NCI-H774 (cell line): ENCODE measurements at regions not wholly inside any gene's neighbourhood (a gene's known extent, or its start where the extent isn't known, plus 50 kb on each side); places are given as distances from the start of the nearest gene placed in this dataset.

Source experiments
- DNase-seq: peaks from one replicate; lab custom pipeline; 2025; lab: John Stamatoyannopoulos, UW

DNA sequence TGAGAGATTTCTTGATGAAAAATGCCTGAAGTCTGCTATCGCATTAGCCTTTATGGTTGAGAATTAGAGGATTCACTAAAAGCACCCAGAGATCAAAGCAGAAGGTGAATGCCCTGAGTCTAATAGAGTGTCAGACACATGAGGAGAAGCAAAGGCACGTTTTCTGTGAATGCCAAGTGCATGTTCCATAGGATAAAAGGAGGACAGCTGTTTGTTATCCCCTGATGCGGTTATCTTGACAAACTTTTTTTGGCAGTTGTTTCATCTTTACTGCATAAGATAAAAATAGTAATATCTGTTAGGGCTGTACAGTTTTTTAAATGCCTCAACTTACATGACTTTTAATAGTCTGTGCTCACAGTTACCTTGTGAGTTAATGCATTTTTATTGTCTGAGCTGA, 65.3 kb upstream of the CD96 start:
- DNase-seq, result no peak

DNA sequence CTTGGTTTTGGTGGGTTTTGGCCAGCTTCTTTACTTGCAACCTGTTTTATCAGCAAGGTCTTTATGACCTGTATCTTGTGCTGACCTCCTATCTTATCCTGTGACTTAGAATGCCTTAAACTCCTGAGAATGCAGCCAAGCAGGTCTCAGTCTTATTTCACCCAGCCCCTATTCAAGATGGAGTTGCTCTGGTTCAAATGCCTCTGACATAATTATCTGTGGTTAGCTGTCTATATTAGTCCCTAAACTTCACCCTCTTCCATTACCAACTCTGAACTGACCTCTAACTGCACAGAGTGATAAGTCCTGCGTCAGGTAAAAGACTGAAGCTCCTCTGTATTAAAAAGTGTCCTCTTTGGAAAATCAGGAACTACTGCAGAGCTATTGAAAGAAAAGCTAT, 61.9 kb upstream of the CD96 start:
- DNase-seq, result no peak

DNA sequence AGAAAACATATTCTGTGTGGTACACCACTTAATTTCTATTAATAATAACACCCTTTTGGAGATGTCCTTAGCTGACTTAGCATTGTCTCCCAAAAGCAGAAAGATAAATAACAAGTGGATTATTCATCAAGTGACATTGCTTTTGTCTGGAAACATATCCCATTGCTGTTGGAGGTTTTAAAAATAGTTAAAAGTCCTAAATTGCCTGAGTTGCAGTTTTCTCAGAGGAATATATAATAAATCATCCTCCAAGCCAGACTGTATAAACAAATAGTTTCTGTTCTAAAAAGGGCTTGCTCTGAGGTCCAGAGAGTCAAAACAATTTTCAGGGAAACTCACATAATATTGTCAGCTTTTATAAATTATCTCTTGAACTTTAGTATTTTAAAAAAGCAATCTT, 60.4 kb upstream of the CD96 start:
- no peak for DNase-seq

DNA sequence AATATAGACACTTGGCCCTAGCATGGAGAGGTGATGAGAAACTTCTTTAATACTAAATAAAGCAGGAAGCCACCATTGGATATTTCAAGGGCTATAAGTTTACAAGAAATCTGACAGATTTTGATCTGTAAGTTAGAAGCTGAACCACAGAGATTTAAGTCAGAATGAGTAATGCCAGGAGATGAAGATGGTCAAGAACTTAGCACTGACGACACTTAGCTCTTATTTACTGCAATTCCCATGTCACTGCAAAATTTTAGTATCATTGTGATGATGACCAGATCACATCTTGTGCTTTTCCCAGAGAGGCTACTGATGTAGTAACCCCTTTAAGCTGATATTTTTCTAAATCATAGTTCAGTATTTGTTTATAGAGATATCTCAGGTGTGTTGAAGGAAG, 59.4 kb upstream of the CD96 start:
- DNase-seq, result no peak

DNA sequence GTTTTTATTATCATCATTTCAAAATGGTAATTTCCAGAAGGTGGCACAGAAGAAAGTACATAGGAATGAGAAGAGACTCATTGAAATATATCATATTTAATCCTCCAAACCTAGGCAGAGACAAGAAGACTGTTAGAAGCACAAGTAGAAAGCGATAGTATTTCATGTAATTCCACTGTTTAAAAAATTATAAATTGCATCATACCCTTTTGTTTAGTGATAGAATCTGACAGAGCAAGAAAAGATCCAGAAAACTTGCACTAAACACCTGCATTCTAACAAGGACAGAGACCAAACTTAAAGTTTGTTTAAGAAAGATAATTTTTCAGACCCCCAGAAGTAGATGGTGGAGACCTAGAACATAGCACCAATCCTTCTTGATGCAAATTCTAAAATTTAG, 56.9 kb upstream of the CD96 start:
- no peak for DNase-seq
